GM18519 (cell line): ENCODE measurements at regions not wholly inside any gene's neighbourhood (a gene's known extent, or its start where the extent isn't known, plus 50 kb on each side); places are given as distances from the start of the nearest gene placed in this dataset.
"Not testable (repeated sequence)": the region's sequence is repeated elsewhere in the genome, so short reads cannot be mapped to it uniquely, and the experiment has no call there.

Experiments
- ATAC-seq: cut with Tn5 transposase; IDR thresholded peaks from one replicate; pipeline ENCODE4 v1.9.1; 2021; ENCODE audit warnings: mild to moderate bottlenecking, moderate library complexity; ENCODE audit not compliant: unreplicated experiment, low FRiP score

GRCh38 chr12:20003252-20003651, 365.1 kb upstream of the PDE3A start:
- no peak for ATAC-seq

- ATAC-seq, result no peak
Observed at GRCh38 chr12:20004952-20005351, 363.4 kb upstream of the PDE3A start.

GRCh38 chr12:20006871-20007730, 361.2 kb upstream of the PDE3A start:
- ATAC-seq, result no peak

GRCh38 chr12:20009965-20010364, 358.4 kb upstream of the PDE3A start:
- ATAC-seq, result not testable (repeated sequence)

GRCh38 chr12:20011200-20011599, 357.1 kb upstream of the PDE3A start:
- ATAC-seq, result no peak

GRCh38 chr12:20017802-20018201, 350.5 kb upstream of the PDE3A start:
- no peak for ATAC-seq

GRCh38 chr12:20018406-20018805, 349.9 kb upstream of the PDE3A start:
- ATAC-seq, result no peak

- ATAC-seq, result no peak
Observed at GRCh38 chr12:20024194-20024593, 344.1 kb upstream of the PDE3A start.

- no peak for ATAC-seq
Observed at GRCh38 chr12:20028033-20028432, 340.3 kb upstream of the PDE3A start.

- ATAC-seq, result no peak
Observed at GRCh38 chr12:20030826-20031225, 337.5 kb upstream of the PDE3A start.

GRCh38 chr12:20039562-20039961, 328.8 kb upstream of the PDE3A start:
- ATAC-seq, result no peak

GRCh38 chr12:20040184-20040583, 328.2 kb upstream of the PDE3A start:
- no peak for ATAC-seq

GRCh38 chr12:20040831-20041230, 327.5 kb upstream of the PDE3A start:
- ATAC-seq, result no peak

- no peak for ATAC-seq
Observed at GRCh38 chr12:20044351-20044750, 324.0 kb upstream of the PDE3A start.

- ATAC-seq, result no peak
Observed at GRCh38 chr12:20044846-20045245, 323.5 kb upstream of the PDE3A start.

GRCh38 chr12:20047901-20048300, 320.4 kb upstream of the PDE3A start:
- ATAC-seq, result no peak

- no peak for ATAC-seq
Observed at GRCh38 chr12:20050221-20050620, 318.1 kb upstream of the PDE3A start.

GRCh38 chr12:20053782-20054181, 314.6 kb upstream of the PDE3A start:
- no peak for ATAC-seq

- no peak for ATAC-seq
Observed at GRCh38 chr12:20055856-20056255, 312.5 kb upstream of the PDE3A start.

- ATAC-seq, result no peak
Observed at GRCh38 chr12:20057398-20057797, 310.9 kb upstream of the PDE3A start.

GRCh38 chr12:20063116-20063515, 305.2 kb upstream of the PDE3A start:
- ATAC-seq, result no peak

- ATAC-seq, result no peak
Observed at GRCh38 chr12:20077618-20078017, 290.7 kb upstream of the PDE3A start.
